GM19397 (cell line): ENCODE measurements at regions not wholly inside any gene's neighbourhood (a gene's known extent, or its start where the extent isn't known, plus 50 kb on each side); places are given as distances from the start of the nearest gene placed in this dataset.
"Not testable (repeated sequence)": the region's sequence is repeated elsewhere in the genome, so short reads cannot be mapped to it uniquely, and the experiment has no call there.

Experiments used
- ATAC-seq: cut with Tn5 transposase; IDR thresholded peaks from one replicate; pipeline ENCODE4 v1.9.1; 2021; ENCODE audit warnings: mild to moderate bottlenecking, moderate library complexity; ENCODE audit not compliant: unreplicated experiment

DNA sequence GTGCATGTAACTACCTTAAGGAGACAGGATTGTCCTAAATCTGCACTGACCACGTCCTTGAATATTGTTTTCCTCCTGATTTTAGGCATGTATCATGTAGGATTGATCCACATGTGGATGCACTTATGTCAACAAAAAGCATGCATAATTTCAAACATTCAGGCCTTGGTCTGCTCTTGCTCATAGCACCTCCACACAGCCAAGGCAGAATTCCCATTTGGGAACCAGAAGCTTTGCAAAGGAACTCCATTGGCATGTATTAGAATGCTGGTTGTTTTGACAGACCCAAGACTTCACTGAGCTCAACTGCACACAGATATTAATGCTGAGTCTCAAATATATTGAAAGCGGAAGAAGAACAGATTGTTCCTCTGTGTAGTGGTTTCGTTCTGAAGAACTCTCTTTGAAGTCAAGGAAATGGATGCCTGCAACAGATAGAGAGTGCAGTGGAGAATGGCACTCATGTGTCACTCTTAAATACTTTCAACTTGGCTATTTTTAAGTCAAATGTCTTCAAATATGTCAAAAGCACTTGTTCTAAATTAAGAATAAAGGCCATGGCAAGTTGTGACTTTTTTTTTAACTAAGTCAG is 387.6 kb downstream of the LTN1 start:
- peak; percentile 98 for ATAC-seq

DNA sequence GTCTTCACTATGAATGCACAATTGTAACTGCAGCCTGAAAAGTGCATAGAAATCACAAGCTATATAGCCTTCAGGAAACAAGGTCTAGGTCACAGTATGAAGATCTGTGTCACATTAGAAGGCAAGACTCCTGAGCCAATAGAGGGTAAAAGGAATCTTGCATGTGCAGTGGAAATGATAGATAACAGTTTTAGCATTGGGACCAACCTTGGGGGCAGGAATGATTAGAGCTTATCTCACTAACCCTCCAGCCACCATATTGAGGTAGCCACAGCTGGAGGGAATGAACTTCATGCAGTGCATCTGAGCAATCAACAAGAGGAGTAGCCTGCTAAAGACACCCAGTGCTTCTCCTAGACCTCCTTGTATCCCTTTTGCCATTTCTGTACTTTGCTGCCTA is 390.1 kb downstream of the LTN1 start:
- no peak for ATAC-seq

DNA sequence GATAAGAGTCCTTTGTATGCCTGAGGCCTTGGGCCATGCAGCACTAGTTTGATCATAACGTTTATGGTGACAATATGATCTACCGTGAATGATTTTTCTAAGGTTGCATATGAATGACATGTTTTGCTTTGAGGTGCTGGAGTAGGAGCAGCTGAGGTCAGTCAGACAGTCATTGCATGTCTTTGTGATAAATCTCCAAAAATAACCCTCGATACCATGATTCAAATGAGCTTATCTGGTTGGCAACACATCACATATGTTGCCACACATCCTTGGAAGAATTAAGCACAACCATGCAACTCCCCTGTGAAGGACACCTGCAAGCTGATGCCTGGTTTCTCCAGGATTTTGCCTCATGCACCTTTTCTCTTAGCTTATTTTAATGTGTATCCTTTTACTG is 394.5 kb downstream of the LTN1 start:
- ATAC-seq = no peak

DNA sequence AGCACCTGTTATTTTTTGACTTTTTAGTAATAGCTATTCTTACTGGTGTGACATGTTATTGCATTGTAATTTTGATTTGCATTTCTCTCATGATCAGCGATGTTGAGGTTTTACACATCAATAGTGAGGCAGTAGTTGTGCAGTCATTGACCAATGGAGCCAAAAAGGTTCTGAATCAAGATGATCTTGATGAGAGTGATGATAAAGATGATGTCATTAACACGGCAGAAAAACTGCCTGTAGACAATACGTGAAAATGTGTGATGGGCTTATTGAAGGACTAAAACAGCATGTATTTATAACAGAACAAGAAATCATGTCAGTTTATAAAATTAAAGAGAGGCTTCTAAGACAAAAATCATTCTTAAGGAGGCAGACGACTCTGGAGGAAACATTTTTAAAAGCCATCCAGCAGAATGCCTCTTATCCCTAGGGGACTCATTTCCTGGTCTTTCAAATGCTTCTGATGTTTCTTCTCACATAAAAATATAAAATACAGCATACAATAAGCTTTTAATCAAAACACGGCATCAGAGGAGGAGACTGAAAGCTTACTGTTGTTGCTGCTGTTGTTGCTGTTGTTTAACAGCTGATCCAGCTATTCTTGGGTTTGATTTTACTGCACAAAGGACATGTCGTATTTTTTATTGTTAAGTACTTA is 400.3 kb downstream of the LTN1 start:
- ATAC-seq = no peak

DNA sequence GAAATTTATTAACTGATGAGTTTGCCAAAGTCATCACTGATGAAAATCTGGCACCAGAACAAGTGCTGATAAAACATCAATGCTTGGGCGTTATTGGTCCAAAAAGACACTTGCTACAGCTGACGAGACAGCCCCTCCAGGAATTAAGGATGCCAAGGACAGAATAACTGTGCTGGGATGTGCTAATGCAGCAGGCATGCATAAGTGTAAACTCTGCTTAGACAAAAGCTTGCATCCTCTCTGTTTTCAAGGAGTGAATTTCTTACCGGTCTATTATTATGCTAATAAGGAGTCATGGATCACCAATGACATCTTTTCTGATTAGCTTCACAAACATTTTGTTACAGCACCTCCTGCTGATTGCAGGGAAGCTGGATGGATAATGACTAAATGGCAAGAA is 402.0 kb downstream of the LTN1 start:
- ATAC-seq = no peak

DNA sequence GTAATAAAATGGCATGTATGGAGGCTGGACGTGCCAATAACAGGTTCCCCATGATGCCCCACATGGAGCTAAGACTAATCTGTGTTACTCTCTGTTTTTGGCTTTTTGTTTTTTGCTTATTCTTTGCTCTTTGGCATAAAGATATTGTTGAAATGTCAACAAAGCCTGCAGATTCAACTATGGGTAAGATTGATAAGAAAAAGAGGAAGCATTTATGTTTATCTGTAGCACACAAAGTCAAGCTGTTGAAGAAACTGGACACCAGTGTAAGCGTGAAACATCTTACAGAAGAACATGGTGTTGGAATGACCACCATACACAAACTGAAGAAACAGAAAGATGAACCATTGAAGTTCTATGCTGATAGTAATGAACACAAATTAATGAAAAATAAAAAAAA is 402.7 kb downstream of the LTN1 start:
- ATAC-seq = no peak

DNA sequence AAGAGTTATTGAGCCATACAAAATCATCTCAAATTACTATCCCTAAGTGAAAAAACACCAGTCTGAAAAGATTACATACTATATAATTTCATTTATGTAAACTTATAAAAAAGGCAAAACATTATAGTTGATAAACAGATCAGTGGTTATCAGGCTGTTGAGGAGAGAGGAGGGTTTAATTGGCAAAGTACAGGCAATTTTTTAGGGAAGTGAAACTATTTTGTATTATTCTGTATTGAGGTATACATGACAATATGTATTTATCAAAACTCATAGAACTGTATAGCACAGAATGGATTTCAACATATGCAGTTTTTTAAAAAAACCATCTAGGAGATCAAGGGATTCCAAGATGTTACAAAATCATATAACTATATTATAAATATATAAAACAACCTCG is 403.7 kb downstream of the LTN1 start:
- ATAC-seq = no peak

DNA sequence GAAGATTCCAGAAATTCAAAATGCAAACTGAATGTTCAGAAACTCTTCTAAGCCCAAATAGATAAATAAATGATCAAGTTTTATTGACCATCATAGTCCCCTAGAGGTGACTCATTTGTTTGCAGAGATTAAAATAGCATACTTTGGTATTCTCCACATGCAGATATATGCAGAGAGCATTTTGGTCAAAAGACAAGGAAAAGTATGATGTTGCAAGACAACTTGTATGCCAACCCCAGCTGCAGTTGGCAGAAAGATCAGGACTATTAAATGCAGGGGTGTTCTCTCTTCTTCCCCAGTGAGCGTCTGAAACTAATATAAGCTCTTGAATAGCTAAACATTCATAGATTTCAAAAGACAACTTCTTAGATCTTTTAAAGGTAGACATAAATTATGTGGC is 404.9 kb downstream of the LTN1 start:
- ATAC-seq = no peak

DNA sequence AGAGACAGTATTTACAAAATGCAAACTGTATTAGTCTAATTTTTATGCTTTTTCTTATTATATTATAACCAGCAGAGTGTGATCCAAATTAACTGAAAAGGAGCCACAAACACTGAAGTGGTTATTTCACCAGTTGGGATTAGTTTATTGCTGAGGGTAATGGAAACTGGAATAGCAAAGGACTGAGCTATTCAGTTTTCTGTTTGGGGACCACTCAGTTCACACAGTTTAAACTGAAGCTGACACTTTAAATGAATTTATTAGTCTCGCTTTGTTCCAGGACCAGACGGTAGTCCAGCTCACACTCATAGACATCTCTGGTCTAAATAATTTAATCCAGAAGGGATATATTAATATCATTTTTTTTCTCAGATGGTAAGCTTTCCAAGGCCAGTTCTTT is 410.7 kb downstream of the LTN1 start:
- ATAC-seq = no peak

DNA sequence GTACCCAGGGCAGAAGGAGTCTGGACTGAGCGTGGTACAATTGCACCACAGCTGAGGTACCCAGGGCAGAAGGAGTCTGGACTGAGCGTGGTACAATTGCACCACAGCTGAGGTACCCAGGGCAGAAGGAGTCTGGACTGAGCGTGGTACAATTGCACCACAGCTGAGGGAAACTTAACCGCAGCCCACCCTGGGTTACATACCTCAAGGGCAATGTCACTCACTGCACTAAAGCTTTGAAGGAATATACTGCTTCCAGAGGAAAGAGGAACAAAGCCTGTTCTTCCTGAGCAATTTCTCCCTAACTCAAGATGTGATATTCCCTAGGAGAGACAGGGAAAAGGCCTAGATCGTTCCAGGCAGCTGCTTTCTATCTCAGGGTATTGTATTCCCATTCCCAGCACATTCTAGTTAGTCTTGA is 411.4 kb downstream of the LTN1 start:
- ATAC-seq = not testable (repeated sequence)

DNA sequence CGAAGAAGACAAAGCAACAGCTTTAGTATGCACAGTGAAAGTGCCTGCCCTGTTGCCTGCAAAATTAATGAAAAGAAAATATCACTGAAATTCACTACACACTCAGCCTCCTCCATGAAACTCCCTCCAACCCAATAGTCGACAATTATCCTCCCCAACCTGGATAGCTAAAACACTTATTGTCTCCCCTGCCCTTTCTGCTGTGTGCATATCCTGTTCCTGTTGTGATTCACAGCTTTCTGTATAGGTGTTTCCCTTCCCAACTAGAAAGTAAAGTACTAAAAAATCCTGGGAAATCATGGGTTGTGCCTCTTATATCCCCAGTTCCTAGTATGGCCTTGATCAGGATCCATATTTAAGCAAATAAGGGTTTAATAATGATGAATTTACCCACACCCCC is 412.1 kb downstream of the LTN1 start:
- no peak for ATAC-seq

DNA sequence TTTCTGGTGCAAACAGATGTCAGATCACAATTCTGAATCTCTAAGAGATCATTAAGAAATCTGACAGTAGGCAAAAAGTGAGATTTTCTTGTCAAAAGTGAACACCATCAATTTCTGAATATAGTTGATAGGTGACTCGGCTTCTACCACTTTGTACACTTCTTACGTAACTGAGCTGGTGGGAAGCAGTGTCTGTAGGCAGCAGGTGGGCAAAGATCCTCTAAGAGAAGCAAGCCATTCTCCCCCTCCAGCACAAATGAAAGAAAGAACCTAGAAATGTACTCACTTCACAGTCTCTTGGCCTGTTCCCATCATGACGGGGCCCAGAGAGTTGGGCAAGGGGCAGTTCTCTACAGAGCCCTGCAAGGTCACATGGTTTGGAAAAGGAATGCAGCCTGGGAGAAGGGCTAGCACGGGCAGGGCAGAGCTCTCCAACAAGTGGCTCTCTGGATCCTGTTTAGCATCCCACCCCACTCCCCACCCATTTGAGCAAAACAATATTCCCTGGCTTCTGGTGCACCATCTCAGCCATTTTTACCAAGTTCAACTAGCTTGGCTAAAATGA is 412.6 kb downstream of the LTN1 start:
- no peak for ATAC-seq

DNA sequence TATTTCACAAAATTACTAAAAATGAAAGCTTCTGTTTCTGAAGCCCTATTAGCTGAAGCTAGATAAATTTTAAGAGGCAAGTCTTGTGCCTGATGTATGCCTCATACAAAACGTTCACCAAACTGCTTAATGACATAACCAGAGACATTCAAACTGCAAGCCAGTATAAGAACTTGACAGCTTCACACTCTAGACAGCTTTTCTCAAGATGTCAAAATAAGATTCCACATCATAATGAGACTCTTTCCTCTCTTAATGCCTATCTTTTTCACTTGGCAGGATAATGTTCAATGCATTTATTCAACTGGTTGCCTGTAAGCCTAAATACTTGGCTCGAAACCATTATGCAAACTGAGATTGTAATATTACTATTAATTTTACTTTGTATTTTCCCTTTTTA is 424.0 kb downstream of the LTN1 start:
- ATAC-seq = no peak

DNA sequence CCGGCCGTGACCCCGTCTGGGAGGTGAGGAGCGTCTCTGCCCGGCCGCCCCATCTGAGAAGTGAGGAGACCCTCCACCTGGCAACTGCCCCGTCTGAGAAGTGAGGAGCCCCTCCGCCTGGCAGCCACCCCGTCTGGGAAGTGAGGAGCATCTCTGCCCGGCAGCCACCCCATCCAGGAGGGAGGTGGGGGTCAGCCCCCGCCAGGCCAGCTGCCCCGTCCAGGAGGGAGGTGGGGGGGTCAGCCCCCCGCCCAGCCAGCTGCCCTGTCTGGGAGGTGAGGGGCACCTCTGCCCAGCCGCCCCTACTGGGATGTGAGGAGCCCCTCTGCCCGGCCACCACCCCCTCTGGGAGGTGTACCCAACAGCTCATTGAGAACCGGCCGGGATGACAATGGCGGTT is 428.7 kb downstream of the LTN1 start:
- ATAC-seq = not testable (repeated sequence)

DNA sequence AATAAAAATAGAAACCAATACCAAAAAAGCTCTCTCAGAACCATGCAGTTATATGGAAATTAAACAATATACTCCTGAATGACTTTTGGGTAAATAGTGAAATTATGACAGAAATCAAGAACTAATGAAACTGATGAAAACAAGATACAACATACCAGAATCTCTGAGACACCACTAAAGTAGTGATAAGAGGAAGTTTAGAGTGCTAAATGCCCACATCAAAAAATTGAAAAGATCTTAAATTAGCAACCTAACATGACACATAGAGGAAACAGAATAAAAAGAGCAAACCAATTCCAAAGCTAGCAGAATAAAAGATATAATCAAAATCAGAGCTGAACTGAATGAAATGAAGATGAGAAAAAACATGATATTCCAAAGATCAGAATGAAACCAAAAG is 430.9 kb downstream of the LTN1 start:
- ATAC-seq = no peak

DNA sequence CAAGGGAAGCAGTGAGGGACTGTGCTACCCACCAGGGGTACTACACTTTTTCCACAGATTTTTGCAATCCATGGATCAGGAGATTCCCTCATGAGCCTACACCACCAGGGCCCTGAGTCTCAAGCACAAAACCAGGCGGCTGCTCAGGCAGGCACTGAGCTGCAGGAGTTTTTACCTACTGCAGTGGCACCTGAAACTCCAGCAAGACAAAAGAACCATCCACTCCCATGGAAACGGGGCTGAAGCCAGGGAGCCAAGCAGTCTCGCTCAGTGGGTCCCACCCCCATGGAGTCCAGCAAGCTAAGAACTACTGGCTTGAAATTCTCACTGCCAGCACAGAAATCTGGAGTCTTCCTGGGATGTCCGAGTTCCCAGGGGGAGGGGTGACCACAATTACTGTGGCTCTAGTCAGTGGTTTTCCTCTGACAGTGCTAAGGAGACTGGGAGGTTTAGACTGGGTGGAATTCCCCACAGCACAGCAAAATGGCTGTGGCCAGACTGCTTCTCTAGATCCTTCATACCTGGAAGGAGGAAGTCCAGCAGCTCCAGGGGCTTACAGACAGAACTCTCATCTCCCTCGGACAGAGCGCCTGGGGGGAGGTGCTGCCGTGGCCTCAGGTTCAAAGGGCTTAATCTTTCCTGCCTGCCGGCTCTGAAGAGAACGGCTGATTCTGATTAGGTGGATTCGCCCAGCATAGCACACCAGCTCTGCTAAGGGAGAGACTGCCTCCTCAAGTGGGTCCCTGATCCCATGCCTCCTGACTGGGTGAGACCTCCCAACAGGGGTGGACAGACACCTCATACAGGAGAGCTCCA is 437.8 kb downstream of the LTN1 start:
- ATAC-seq = no peak

DNA sequence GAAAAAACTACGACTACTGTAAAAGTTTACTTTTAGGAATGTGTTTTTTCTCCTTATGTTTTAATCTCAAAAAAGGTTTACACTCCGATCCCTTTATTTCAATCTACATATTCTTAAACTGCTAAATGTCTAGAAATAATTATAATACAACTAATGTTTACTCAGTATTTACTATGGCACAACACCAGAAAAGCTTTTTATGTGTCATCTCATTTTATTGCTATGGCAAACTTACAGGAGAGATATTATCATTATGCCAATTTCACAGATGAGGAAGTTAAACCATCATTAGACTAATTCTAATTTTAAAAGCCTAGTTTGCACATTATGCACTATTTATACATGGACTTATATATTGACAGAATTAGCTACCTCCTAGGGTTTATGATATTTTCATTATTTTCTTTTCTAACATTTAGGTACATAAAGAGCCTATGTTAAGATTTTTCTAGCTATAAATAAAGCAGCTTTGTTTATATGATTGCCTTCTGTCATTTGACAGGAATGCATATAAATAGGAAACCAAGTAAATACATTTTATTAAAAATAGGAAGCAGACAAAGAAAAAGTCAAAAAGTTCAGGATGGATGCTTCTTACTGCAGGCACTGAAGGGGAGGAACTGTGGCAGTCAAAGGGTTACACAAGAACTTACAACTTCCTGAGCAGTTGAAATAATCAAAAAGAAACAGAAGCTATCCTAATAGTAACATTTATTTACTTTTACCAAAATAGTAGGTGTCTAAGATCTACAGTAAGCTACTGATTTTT is 442.4 kb downstream of the LTN1 start:
- ATAC-seq = no peak

DNA sequence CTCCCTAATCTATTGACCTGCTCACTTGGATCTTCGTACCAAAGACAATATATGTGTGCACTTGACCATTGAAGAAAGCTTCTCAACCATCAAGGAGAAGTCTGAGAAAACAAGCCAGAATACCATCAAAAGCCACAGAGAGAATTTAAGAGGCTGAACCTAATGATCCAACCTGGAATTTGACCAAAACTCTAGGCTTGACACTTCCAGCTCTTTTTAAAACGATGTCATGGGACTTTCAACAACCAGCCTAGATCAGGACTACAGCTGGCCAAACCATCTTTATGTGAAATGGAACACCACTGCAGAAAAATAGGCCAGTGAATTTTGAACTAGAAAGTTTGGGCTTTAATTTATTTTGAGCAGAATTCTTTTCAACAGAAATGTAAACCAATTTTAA is 444.4 kb downstream of the LTN1 start:
- no peak for ATAC-seq

DNA sequence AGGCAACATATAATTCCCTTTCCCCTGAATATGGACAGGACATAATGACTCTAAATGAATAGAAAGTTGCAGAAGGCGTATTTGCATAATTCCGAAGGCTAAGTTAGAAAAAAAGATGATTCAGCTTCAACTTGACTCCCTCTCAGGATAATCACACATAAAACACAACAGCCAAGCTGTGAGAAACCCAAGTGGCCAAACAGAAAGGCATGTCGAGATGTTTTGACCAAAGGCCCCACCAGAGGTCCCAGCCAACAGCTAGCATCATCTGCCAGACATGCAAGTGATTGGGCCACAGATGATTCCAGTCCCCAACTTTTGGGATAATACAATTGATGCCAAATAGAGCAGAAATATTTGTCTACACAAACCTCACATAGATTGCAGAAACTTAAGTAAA is 444.9 kb downstream of the LTN1 start:
- ATAC-seq = no peak

DNA sequence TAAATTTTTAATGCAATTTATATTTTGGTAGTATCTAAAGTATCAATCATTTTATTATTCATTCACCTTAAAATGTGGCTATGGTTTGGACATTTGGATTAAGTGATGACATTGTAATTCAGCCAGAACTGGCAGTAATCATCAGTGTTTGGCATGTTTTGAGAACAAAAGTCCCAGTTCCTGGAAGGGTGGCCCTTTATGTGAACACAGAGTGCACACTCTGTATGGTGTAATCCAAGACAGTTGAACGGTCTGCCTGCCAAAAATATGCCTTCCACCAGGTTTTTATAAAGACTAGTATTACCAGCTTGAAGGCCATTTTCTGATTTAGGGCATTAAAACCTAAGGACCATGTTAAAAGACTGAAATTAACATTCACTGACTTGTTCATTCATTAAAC is 448.7 kb downstream of the LTN1 start:
- ATAC-seq = no peak
